HEK293T (cell line): ENCODE measurements at regions not wholly inside any gene's neighbourhood (a gene's known extent, or its start where the extent isn't known, plus 50 kb on each side); places are given as distances from the start of the nearest gene placed in this dataset.

Source experiments
- BHLHE40 ChIP-seq: fragments of 450-650 bp; IDR thresholded peaks from 2 replicates; pipeline ENCODE4 v1.6.1; 2016; ENCODE audit warnings: mild to moderate bottlenecking, moderate library complexity, borderline replicate concordance
- CTBP1 ChIP-seq: fragments of 450-650 bp; IDR thresholded peaks from 2 replicates; pipeline ENCODE4 v1.6.1; 2016; ENCODE audit warnings: borderline replicate concordance
- ELF4 ChIP-seq: fragments of 450-650 bp; IDR thresholded peaks from 2 replicates; pipeline ENCODE4 v1.6.1; 2017; ENCODE audit warnings: antibody characterized with exemption
- FOXA1 ChIP-seq: fragments of 450-650 bp; IDR thresholded peaks from 2 replicates; pipeline ENCODE4 v1.6.1; 2016; ENCODE audit warnings: mild to moderate bottlenecking
- FOXK2 ChIP-seq: fragments of 450-650 bp; IDR thresholded peaks from 2 replicates; pipeline ENCODE4 v1.6.1; 2016; ENCODE audit warnings: mild to moderate bottlenecking
- L3MBTL2 ChIP-seq: fragments of 450-650 bp; conservative IDR thresholded peaks from 2 replicates; pipeline ENCODE4 v1.6.1; 2016; ENCODE audit warnings: mild to moderate bottlenecking
- LEF1 ChIP-seq: fragments of 450-650 bp; IDR thresholded peaks from 2 replicates; pipeline ENCODE4 v1.6.1; 2017; ENCODE audit warnings: mild to moderate bottlenecking, borderline replicate concordance
- NFRKB ChIP-seq: fragments of 450-650 bp; IDR thresholded peaks from 2 replicates; pipeline ENCODE4 v1.6.1; 2016; ENCODE audit warnings: mild to moderate bottlenecking, moderate library complexity
- PKNOX1 ChIP-seq: fragments of 450-650 bp; IDR thresholded peaks from 2 replicates; pipeline ENCODE4 v1.6.1; 2016
- SP1 ChIP-seq: fragments of 450-650 bp; IDR thresholded peaks from 2 replicates; pipeline ENCODE4 v1.6.1; 2017
- SUZ12 ChIP-seq: fragments of 450-650 bp; IDR thresholded peaks from 2 replicates; pipeline ENCODE4 v1.6.1; 2016; ENCODE audit warnings: mild to moderate bottlenecking
- TARDBP ChIP-seq: fragments of 450-650 bp; IDR thresholded peaks from 2 replicates; pipeline ENCODE4 v1.6.1; 2016
- ZNF384 ChIP-seq: fragments of 450-650 bp; IDR thresholded peaks from 2 replicates; pipeline ENCODE4 v1.6.1; 2016

- no peak for TF ChIP-seq NFRKB
- TF ChIP-seq FOXA1: no peak
- no peak for TF ChIP-seq SP1
- no peak for TF ChIP-seq ELF4
- TF ChIP-seq PKNOX1: no peak
- no peak for TF ChIP-seq ZNF384
- no peak for TF ChIP-seq TARDBP
- TF ChIP-seq CTBP1: no peak
- no peak for TF ChIP-seq SUZ12
- no peak for TF ChIP-seq FOXK2
- TF ChIP-seq L3MBTL2: no peak
- no peak for TF ChIP-seq BHLHE40
- TF ChIP-seq LEF1: no peak
Observed at GRCh38 chr5:93151121-93151520, 429.9 kb downstream of the NR2F1-AS1 start.
